ENCODE measurements at regions not wholly inside any gene's neighbourhood (a gene's known extent, or its start where the extent isn't known, plus 50 kb on each side); places are given as distances from the start of the nearest gene placed in this dataset.

GRCh38 chr9:24766081-24766480 lies 220.4 kb upstream of the IZUMO3 start:
- no peak for ATAC-seq (ENCODE audit: insufficient number of reproducible peaks, low FRiP score, low read depth)
- Histone ChIP-seq H3K27me3 (replicated peaks; ENCODE audit: insufficient read depth) (no peaks in the 10 kb centered on the region), H3K4me3 (no peak overlapping the region), H3K36me3 (no peaks in the 10 kb centered on the region), H3K27ac (no peak overlapping the region), H3K9me3 (no peaks in the 10 kb centered on the region), H3K4me1 (ENCODE audit: control insufficient read depth in 1 of 2, low read depth in 2 of 2) (no peaks in the 10 kb centered on the region)
- no peak for DNase-seq (ENCODE audit: low spot score)
- TF ChIP-seq CTCF (IDR thresholded peaks at IDR 0.05) = no peak

- DNase-seq (ENCODE audit: low spot score) = no peak
- ATAC-seq (ENCODE audit: insufficient number of reproducible peaks, low FRiP score, low read depth) = no peak
- no peak for TF ChIP-seq CTCF (IDR thresholded peaks at IDR 0.05)
- Histone ChIP-seq H3K36me3 (no peaks in the 10 kb centered on the region), H3K9me3 (no peaks in the 10 kb centered on the region), H3K27ac (no peak overlapping the region), H3K4me1 (ENCODE audit: control insufficient read depth in 1 of 2, low read depth in 2 of 2) (no peaks in the 10 kb centered on the region), H3K27me3 (replicated peaks; ENCODE audit: insufficient read depth) (no peaks in the 10 kb centered on the region), H3K4me3 (no peak overlapping the region)
Measured at GRCh38 chr9:24765025-24765756, 219.5 kb upstream of the IZUMO3 start.

- Histone ChIP-seq H3K36me3 (no peaks in the 10 kb centered on the region), H3K27ac (no peak overlapping the region), H3K27me3 (replicated peaks; ENCODE audit: insufficient read depth) (no peaks in the 10 kb centered on the region), H3K4me1 (ENCODE audit: control insufficient read depth in 1 of 2, low read depth in 2 of 2) (no peaks in the 10 kb centered on the region), H3K4me3 (no peak overlapping the region), H3K9me3 (no peaks in the 10 kb centered on the region)
- DNase-seq (ENCODE audit: low spot score) = no peak
- ATAC-seq (ENCODE audit: insufficient number of reproducible peaks, low FRiP score, low read depth) = no peak
- TF ChIP-seq CTCF (IDR thresholded peaks at IDR 0.05) = no peak
Measured at GRCh38 chr9:24738421-24738961, 192.8 kb upstream of the IZUMO3 start.

- Histone ChIP-seq H3K27ac (no peak overlapping the region), H3K4me1 (ENCODE audit: control insufficient read depth in 1 of 2, low read depth in 2 of 2) (no peaks in the 10 kb centered on the region), H3K36me3 (no peaks in the 10 kb centered on the region), H3K27me3 (replicated peaks; ENCODE audit: insufficient read depth) (no peaks in the 10 kb centered on the region), H3K9me3 (no peaks in the 10 kb centered on the region), H3K4me3 (no peak overlapping the region)
- no peak for TF ChIP-seq CTCF (IDR thresholded peaks at IDR 0.05)
- no peak for DNase-seq (ENCODE audit: low spot score)
- no peak for ATAC-seq (ENCODE audit: insufficient number of reproducible peaks, low FRiP score, low read depth)
Measured at GRCh38 chr9:24731754-24732153, 186.1 kb upstream of the IZUMO3 start.

- TF ChIP-seq CTCF (IDR thresholded peaks at IDR 0.05) = no peak
- no peak for DNase-seq (ENCODE audit: low spot score)
- Histone ChIP-seq H3K4me1 (ENCODE audit: control insufficient read depth in 1 of 2, low read depth in 2 of 2) (no peaks in the 10 kb centered on the region), H3K4me3 (no peak overlapping the region), H3K36me3 (no peaks in the 10 kb centered on the region), H3K27me3 (replicated peaks; ENCODE audit: insufficient read depth) (no peaks in the 10 kb centered on the region), H3K27ac (no peak overlapping the region), H3K9me3 (no peaks in the 10 kb centered on the region)
- ATAC-seq (ENCODE audit: insufficient number of reproducible peaks, low FRiP score, low read depth) = no peak
Measured at GRCh38 chr9:24721621-24722020, 175.9 kb upstream of the IZUMO3 start.

All from thoracic aorta (tissue), 2 donors.